ENCODE measurements at regions not wholly inside any gene's neighbourhood (a gene's known extent, or its start where the extent isn't known, plus 50 kb on each side); places are given as distances from the start of the nearest gene placed in this dataset.

DNA sequence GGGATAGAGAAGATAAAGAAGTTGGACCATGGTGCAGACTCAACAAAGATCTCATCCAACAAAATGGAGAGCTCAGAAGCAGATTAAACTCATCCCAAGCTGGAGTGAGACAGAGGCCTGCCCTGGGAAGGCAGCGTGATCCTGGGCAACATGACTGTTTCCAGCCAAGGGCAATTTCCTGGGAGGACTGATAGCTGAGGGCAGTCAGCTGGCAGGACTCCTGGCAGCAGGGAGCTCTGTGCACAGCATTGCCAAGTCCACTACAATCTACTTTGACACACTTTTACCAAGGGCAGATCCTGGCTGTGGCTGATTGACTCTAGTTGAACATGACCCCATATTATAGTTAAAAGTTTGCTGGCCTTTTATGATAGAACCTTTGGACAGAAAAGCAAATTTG is 357.3 kb upstream of the RASGEF1B start:
- H3K4me3 ChIP-seq = no peak overlapping the region
- peak; percentile 52 to 71 for DNase-seq
- H3K27me3 ChIP-seq = no peaks in the 10 kb centered on the region
- peak; percentile 88 to 100 (median 98) for ATAC-seq
- no peaks in the 10 kb centered on the region for H3K9me3 ChIP-seq
- peak overlapping the region in 3 of 10 donors; percentile 12 to 47 (median 13) for H3K27ac ChIP-seq
- no peaks in the 10 kb centered on the region for H3K4me1 ChIP-seq
- WGBS, 2 donors = 53 to 59% methylated on average over 1 of the region's 1 CpG
- H3K36me3 ChIP-seq = no peaks in the 10 kb centered on the region
- TF ChIP-seq CTCF (IDR thresholded peaks at IDR 0.05) = no peak
- intact Hi-C loops (cut with DNase I) = no loop called here

DNA sequence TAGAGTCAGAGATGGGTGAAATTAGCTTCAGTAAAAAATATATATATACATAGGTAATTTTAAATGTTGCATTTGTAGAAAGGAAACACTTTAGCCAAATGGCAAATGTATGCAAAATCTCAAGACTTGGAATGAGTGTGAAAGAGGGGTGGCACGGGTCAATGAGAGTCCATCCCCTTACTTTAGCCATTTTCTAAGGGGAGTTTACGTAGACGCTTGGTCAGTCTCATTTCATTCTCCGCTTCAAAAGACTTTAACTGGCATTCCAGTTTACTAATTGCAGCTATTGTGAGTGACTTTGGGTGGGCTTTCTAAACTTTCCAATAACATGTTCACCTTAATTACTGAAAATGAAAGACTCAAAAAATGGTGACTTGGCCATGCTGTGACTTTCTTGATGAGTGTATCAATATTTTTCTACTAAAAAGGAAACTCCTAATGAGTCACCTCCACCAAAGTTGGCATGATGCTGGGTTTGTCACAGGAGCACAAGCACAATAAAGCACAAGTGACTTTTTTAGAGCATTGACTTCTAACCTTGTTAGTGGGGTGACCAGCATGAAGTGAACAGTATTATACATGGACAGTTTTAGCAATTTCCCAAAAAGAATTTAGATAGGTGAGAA is 356.0 kb upstream of the RASGEF1B start:
- Histone ChIP-seq H3K4me3 (no peak overlapping the region), H3K4me1 (no peaks in the 10 kb centered on the region), H3K9me3 (no peaks in the 10 kb centered on the region), H3K27ac (no peak overlapping the region), H3K36me3 (no peaks in the 10 kb centered on the region), H3K27me3 (no peaks in the 10 kb centered on the region)
- 96 to 97% methylated on average over 4 of the region's 4 CpGs for WGBS, 2 donors
- intact Hi-C loops (cut with DNase I) = no loop called here
- TF ChIP-seq CTCF (IDR thresholded peaks at IDR 0.05) = no peak
- no peak for ATAC-seq
- no peak for DNase-seq

DNA sequence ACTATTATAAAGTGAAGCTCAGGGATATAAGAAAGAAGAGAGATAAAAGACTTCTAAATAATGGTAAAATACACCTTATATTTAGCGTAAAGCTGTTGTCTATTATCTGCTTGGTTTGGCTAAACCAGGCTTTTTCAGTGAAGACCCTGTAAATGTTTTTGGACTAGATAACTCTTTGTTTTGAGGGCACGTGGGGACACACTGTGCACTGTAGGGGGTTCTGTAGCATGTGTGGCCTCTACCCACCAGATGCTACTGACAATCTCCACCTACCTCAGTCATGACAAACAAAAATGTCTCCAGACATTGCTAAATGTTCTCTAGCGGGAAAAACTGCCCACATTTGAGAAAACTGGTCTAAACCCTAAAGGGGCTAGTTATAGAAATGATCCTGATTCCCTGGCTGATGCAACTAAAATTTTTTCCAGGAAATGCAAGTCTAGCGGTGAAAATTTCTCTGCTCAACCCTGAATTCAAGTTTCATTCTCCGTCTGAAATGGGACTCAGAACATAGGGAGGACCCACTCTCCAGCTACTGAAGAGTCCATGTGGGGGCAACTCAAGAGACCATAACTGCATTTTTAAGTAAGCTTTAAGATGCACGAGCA is 355.2 kb upstream of the RASGEF1B start:
- H3K4me3 ChIP-seq = no peak overlapping the region
- TF ChIP-seq CTCF (IDR thresholded peaks at IDR 0.05) = no peak
- H3K27ac ChIP-seq = no peak overlapping the region
- WGBS, 2 donors = 76 to 79% methylated on average over 6 of the region's 6 CpGs
- no peaks in the 10 kb centered on the region for H3K27me3 ChIP-seq
- intact Hi-C loops (cut with DNase I) = no loop called here
- H3K9me3 ChIP-seq = no peaks in the 10 kb centered on the region
- DNase-seq (no peak), ATAC-seq (no peak)
- H3K36me3 ChIP-seq = no peaks in the 10 kb centered on the region
- H3K4me1 ChIP-seq = no peaks in the 10 kb centered on the region

DNA sequence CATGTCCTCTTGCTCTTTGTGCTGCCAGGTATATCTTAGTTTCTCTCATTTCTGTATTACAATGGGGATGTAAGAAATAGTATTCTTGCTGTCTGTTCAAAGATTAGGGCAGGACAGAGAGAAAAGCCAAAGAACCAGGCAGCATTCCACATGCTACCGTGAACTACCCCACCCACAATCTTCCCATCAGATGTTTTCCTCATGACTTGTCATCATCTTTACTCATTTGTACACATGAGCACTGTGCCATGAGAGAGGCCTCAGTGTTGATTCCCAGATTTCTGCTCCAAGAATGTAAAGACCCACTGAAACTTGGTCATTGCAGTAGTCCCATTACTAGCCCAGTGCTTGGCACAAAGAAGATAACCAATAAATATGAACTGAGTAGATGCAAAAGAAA is 354.6 kb upstream of the RASGEF1B start:
- DNase-seq (no peak), ATAC-seq (no peak)
- 45 to 56% methylated on average over 1 of the region's 1 CpG for WGBS, 2 donors
- Histone ChIP-seq H3K9me3 (no peaks in the 10 kb centered on the region), H3K4me1 (no peaks in the 10 kb centered on the region), H3K27ac (no peak overlapping the region), H3K27me3 (peaks cover 0 to 4% (median 0%) of the 10 kb centered on the region in 7 donors), H3K36me3 (no peaks in the 10 kb centered on the region), H3K4me3 (no peak overlapping the region)
- intact Hi-C loops (cut with DNase I) = no loop called here
- no peak for TF ChIP-seq CTCF (IDR thresholded peaks at IDR 0.05)

Measured in heart right ventricle (tissue), 16 donors.